ENCODE measurements at regions not wholly inside any gene's neighbourhood (a gene's known extent, or its start where the extent isn't known, plus 50 kb on each side); places are given as distances from the start of the nearest gene placed in this dataset.
"Not testable (repeated sequence)": the region's sequence is repeated elsewhere in the genome, so short reads cannot be mapped to it uniquely, and the experiment has no call there.

- Histone ChIP-seq H3K9me3 (no peaks in the 10 kb centered on the region), H3K27ac (no peak overlapping the region), H3K36me3 (no peaks in the 10 kb centered on the region), H3K27me3 (no peaks in the 10 kb centered on the region), H3K4me3 (no peak overlapping the region), H3K4me1 (no peaks in the 10 kb centered on the region)
- DNase-seq: no peak
- in situ Hi-C loops (cut with MboI; ENCODE audit: low pct_ligation_motif_present in 1 of 4, low pct_unique_long_range_greater_than_20kb in 1 of 4, low sequenced_read_pairs in 3 of 4): no loop called here
- WGBS, 2 donors (ENCODE audit: low coverage in 1 of 2): 45 to 51% methylated on average over 3 to 7 of the region's 7 CpGs
- intact Hi-C loops (cut with DNase I; ENCODE audit: low total_unique reads): no loop called here
- TF ChIP-seq POLR2AphosphoS5 (IDR thresholded peaks at IDR 0.05): no peak
- TF ChIP-seq EP300 (IDR thresholded peaks at IDR 0.05; ENCODE audit: low read depth): no peak
- TF ChIP-seq CTCF (IDR thresholded peaks at IDR 0.05): no peak
- TF ChIP-seq POLR2A (IDR thresholded peaks at IDR 0.05): no peak
These were observed 218.1 kb upstream of the FAM78B start for GRCh38 chr1:166384948-166385347.

- Histone ChIP-seq H3K4me1 (no peaks in the 10 kb centered on the region), H3K27ac (no peak overlapping the region), H3K9me3 (no peaks in the 10 kb centered on the region), H3K36me3 (no peaks in the 10 kb centered on the region), H3K4me3 (no peak overlapping the region), H3K27me3 (no peaks in the 10 kb centered on the region)
- intact Hi-C loops (cut with DNase I; ENCODE audit: low total_unique reads) (no loop called here), in situ Hi-C loops (cut with MboI; ENCODE audit: low pct_ligation_motif_present in 1 of 4, low pct_unique_long_range_greater_than_20kb in 1 of 4, low sequenced_read_pairs in 3 of 4) (no loop called here)
- no peak for TF ChIP-seq POLR2A (IDR thresholded peaks at IDR 0.05)
- no peak for TF ChIP-seq CTCF (IDR thresholded peaks at IDR 0.05)
- no peak for TF ChIP-seq EP300 (IDR thresholded peaks at IDR 0.05; ENCODE audit: low read depth)
- TF ChIP-seq POLR2AphosphoS5 (IDR thresholded peaks at IDR 0.05): no peak
- WGBS, 2 donors (ENCODE audit: low coverage in 1 of 2): 38 to 71% methylated on average over 1 to 2 of the region's 2 CpGs
- DNase-seq: no peak
These were observed 223.7 kb upstream of the FAM78B start for GRCh38 chr1:166390366-166391033.

- no peak for DNase-seq
- H3K4me1 ChIP-seq: no peaks in the 10 kb centered on the region
- no peak overlapping the region for H3K4me3 ChIP-seq
- in situ Hi-C loops (cut with MboI; ENCODE audit: low pct_ligation_motif_present in 1 of 4, low pct_unique_long_range_greater_than_20kb in 1 of 4, low sequenced_read_pairs in 3 of 4): no loop called here
- H3K36me3 ChIP-seq: no peaks in the 10 kb centered on the region
- no peak for TF ChIP-seq POLR2AphosphoS5 (IDR thresholded peaks at IDR 0.05)
- no peak for TF ChIP-seq POLR2A (IDR thresholded peaks at IDR 0.05)
- H3K27me3 ChIP-seq: no peaks in the 10 kb centered on the region
- no peak overlapping the region for H3K27ac ChIP-seq
- H3K9me3 ChIP-seq: no peaks in the 10 kb centered on the region
- intact Hi-C loops (cut with DNase I; ENCODE audit: low total_unique reads): no loop called here
- WGBS, 2 donors (ENCODE audit: low coverage in 1 of 2): 66 to 74% methylated on average over 3 to 5 of the region's 5 CpGs
These were observed 224.7 kb upstream of the FAM78B start for GRCh38 chr1:166391279-166392066.

- Histone ChIP-seq H3K36me3 (no peaks in the 10 kb centered on the region), H3K27ac (no peak overlapping the region), H3K4me3 (no peak overlapping the region), H3K9me3 (no peaks in the 10 kb centered on the region), H3K27me3 (no peaks in the 10 kb centered on the region), H3K4me1 (no peaks in the 10 kb centered on the region)
- intact Hi-C loops (cut with DNase I; ENCODE audit: low total_unique reads) (no loop called here), in situ Hi-C loops (cut with MboI; ENCODE audit: low pct_ligation_motif_present in 1 of 4, low pct_unique_long_range_greater_than_20kb in 1 of 4, low sequenced_read_pairs in 3 of 4) (no loop called here)
- TF ChIP-seq EP300 (IDR thresholded peaks at IDR 0.05; ENCODE audit: low read depth) (no peak), POLR2A (IDR thresholded peaks at IDR 0.05) (no peak), POLR2AphosphoS5 (IDR thresholded peaks at IDR 0.05) (no peak), CTCF (IDR thresholded peaks at IDR 0.05) (no peak)
- no peak for DNase-seq
These were observed 228.9 kb upstream of the FAM78B start for GRCh38 chr1:166395729-166396128.

- H3K4me1 ChIP-seq; DNase-seq; intact Hi-C loops (cut with DNase I; ENCODE audit: low total_unique reads); in situ Hi-C loops (cut with MboI; ENCODE audit: low pct_ligation_motif_present in 1 of 4, low pct_unique_long_range_greater_than_20kb in 1 of 4, low sequenced_read_pairs in 3 of 4); H3K27ac ChIP-seq; H3K27me3 ChIP-seq; H3K4me3 ChIP-seq; H3K9me3 ChIP-seq; H3K36me3 ChIP-seq: not testable (repeated sequence)
- WGBS, 2 donors (ENCODE audit: low coverage in 1 of 2): 45% methylated on average over 9 of the region's 9 CpGs; no CpG with 5 or more reads in 1 of the 2 donors
These were observed 242.7 kb upstream of the FAM78B start for GRCh38 chr1:166409253-166410082.

Measured in transverse colon (tissue), 4 donors.